ENCODE measurements at regions not wholly inside any gene's neighbourhood (a gene's known extent, or its start where the extent isn't known, plus 50 kb on each side); places are given as distances from the start of the nearest gene placed in this dataset.

- TF ChIP-seq RREB1 (CRISPR knock-in tag; IDR thresholded peaks at IDR 0.05) = no peak
- TF ChIP-seq ZNF445 (CRISPR knock-in tag; IDR thresholded peaks at IDR 0.05; ENCODE audit: low read depth) = no peak
- peak; percentile 97 for TF ChIP-seq MXI1 (IDR thresholded peaks at IDR 0.05; ENCODE audit: low read depth, low read length)
- no peak for TF ChIP-seq KDM1A (IDR thresholded peaks at IDR 0.05)
- TF ChIP-seq KLF13 (tag; IDR thresholded peaks at IDR 0.05; ENCODE audit: borderline replicate concordance, low read depth) = peak; percentile 35; the same call in 1 of the 2 replicates
- TF ChIP-seq ZBTB40 (IDR thresholded peaks at IDR 0.05) = peak; percentile 93
- TF ChIP-seq ZBTB40 (CRISPR knock-in tag; IDR thresholded peaks at IDR 0.05) = no peak
- TF ChIP-seq USF2 (CRISPR knock-in tag; IDR thresholded peaks at IDR 0.05) = no peak
- TF ChIP-seq SMARCE1 (IDR thresholded peaks at IDR 0.05) = peak; percentile 13
- no peak for TF ChIP-seq RNF2 (IDR thresholded peaks at IDR 0.05)
- TF ChIP-seq MCM2 (IDR thresholded peaks at IDR 0.05; ENCODE audit: low read depth) = no peak
- peak; percentile 76 for TF ChIP-seq PML (IDR thresholded peaks at IDR 0.05; ENCODE audit: low read length)
These were observed 383.2 kb downstream of the ZFHX3 start (continued) for GRCh38 chr16:72664509-72665408.

Measured in K562 (cell line).